CD4-positive, alpha-beta T cell (primary cell): ENCODE measurements at regions not wholly inside any gene's neighbourhood (a gene's known extent, or its start where the extent isn't known, plus 50 kb on each side); places are given as distances from the start of the nearest gene placed in this dataset.
"Not testable (repeated sequence)": the region's sequence is repeated elsewhere in the genome, so short reads cannot be mapped to it uniquely, and the experiment has no call there.

Experiments used
- ATAC-seq: fragments of 200-7000 bp; cut with Tn5 transposase; one replicate; pipeline ENCODE4 v1.10.0; 2022; ENCODE audit warnings: mild to moderate bottlenecking; ENCODE audit not compliant: poor library complexity
- CTCF ChIA-PET: fragments of 350-600 bp; sonication (Branson Sonifier 250); formaldehyde crosslinking; loops from one replicate; lab custom pipeline; 2021; ENCODE audit warnings: antibody characterized with exemption, inconsistent platforms; lab: Charles Lee
- POLR2A ChIA-PET: fragments of 350-600 bp; sonication (Branson Sonifier 250); formaldehyde crosslinking; loops from one replicate; lab custom pipeline; 2021; ENCODE audit warnings: antibody characterized with exemption, inconsistent platforms; lab: Charles Lee
- DNase-seq, 14 experiments: peaks; one replicate each; pipeline ENCODE4 v3.0.0-alpha.2; 2013 to 2020; ENCODE audit warnings: mixed read lengths in 2 of 14
- H3K27ac ChIP-seq, 2 donors: one replicate each; pipeline versions ENCODE4 v1.5.1 to v1.7.0; 2013; ENCODE audit warnings: low read length in 2 of 2, low read depth in 1 of 2, mild to moderate bottlenecking in 1 of 2
- H3K27me3 ChIP-seq, 2 experiments: 1 replicate in 1 of 2; 2 replicates in 1 of 2; pipeline versions ENCODE4 v1.6.1 to v1.7.0; 2013; ENCODE audit warnings: low read length in 2 of 2, control low read depth in 1 of 2, mild to moderate bottlenecking in 1 of 2, moderate library complexity in 1 of 2; ENCODE audit not compliant: insufficient read depth in 2 of 2, control insufficient read depth in 1 of 2
- H3K36me3 ChIP-seq: one replicate; pipeline ENCODE4 v1.6.1; 2013; ENCODE audit warnings: low read length, control low read depth; ENCODE audit not compliant: insufficient read depth
- H3K4me1 ChIP-seq: one replicate; pipeline ENCODE4 v1.6.1; 2013; ENCODE audit warnings: low read length, control low read depth; ENCODE audit not compliant: insufficient read depth
- H3K4me3 ChIP-seq: one replicate; pipeline ENCODE4 v1.5.1; 2013; ENCODE audit warnings: mild to moderate bottlenecking, low read length, moderate library complexity
- H3K9me3 ChIP-seq, 2 experiments: 1 replicate in 1 of 2; 2 replicates in 1 of 2; pipeline versions ENCODE4 v1.6.1 to v1.7.0; 2013; ENCODE audit warnings: low read length in 2 of 2, mild to moderate bottlenecking in 2 of 2, control low read depth in 1 of 2, moderate library complexity in 1 of 2; ENCODE audit not compliant: control insufficient read depth in 1 of 2, insufficient read depth in 1 of 2
- H3K27ac Mint-ChIP-seq: one replicate; pipeline ENCODE4 v1.8.0; 2020; ENCODE audit warnings: mixed read lengths
- H3K27me3 Mint-ChIP-seq: one replicate; pipeline ENCODE4 v1.8.0; 2021; ENCODE audit warnings: mixed read lengths
- H3K36me3 Mint-ChIP-seq: one replicate; pipeline ENCODE4 v1.8.0; 2021; ENCODE audit warnings: low read depth, mixed read lengths
- H3K4me1 Mint-ChIP-seq: one replicate; pipeline ENCODE4 v1.8.0; 2021; ENCODE audit warnings: low read depth, mixed read lengths
- H3K4me3 Mint-ChIP-seq: one replicate; pipeline ENCODE4 v1.8.0; 2020; ENCODE audit warnings: mild to moderate bottlenecking, mixed read lengths
- H3K9me3 Mint-ChIP-seq: one replicate; pipeline ENCODE4 v1.8.0; 2020; ENCODE audit warnings: mixed read lengths
- intact Hi-C, 2 experiments: fragments of 100-400 bp; cut with DNase I in 1 of 2; cut with micrococcal nuclease in 1 of 2; formaldehyde crosslinking; loops; one replicate each; pipeline versions ENCODE4 v1.15.1 to v1.9.0; 2023 to 2025; cut with DNase I, micrococcal nuclease
- TF ChIP-seq, protein P1 (sequence below): fragments of 200-600 bp; IDR thresholded peaks from one replicate; pipeline ENCODE4 v1.8.0; 2022; ENCODE audit warnings: antibody characterized with exemption, mild to moderate bottlenecking

GRCh38 chr4:156374894-156375293, 421.2 kb upstream of the CTSO start:
- ATAC-seq (no peak), DNase-seq (no peak)
- ChIA-PET POLR2A (no interaction called here), CTCF (no interaction called here)
- TF ChIP-seq, protein P1, sequence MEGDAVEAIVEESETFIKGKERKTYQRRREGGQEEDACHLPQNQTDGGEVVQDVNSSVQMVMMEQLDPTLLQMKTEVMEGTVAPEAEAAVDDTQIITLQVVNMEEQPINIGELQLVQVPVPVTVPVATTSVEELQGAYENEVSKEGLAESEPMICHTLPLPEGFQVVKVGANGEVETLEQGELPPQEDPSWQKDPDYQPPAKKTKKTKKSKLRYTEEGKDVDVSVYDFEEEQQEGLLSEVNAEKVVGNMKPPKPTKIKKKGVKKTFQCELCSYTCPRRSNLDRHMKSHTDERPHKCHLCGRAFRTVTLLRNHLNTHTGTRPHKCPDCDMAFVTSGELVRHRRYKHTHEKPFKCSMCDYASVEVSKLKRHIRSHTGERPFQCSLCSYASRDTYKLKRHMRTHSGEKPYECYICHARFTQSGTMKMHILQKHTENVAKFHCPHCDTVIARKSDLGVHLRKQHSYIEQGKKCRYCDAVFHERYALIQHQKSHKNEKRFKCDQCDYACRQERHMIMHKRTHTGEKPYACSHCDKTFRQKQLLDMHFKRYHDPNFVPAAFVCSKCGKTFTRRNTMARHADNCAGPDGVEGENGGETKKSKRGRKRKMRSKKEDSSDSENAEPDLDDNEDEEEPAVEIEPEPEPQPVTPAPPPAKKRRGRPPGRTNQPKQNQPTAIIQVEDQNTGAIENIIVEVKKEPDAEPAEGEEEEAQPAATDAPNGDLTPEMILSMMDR = no peak
- no peak overlapping the region for H3K4me3 Mint-ChIP-seq
- intact Hi-C loops = no loop called here
- H3K4me1 Mint-ChIP-seq = no peaks in the 10 kb centered on the region
- no peaks in the 10 kb centered on the region for H3K36me3 Mint-ChIP-seq
- H3K27ac ChIP-seq = no peak overlapping the region
- no peaks in the 10 kb centered on the region for H3K27me3 ChIP-seq
- H3K27ac Mint-ChIP-seq = no peak overlapping the region
- H3K9me3 Mint-ChIP-seq = no peaks in the 10 kb centered on the region
- H3K9me3 ChIP-seq = peaks cover 0 to 3% of the 10 kb centered on the region in 2 experiments
- no peaks in the 10 kb centered on the region for H3K27me3 Mint-ChIP-seq
- no peaks in the 10 kb centered on the region for H3K36me3 ChIP-seq
- H3K4me3 ChIP-seq = no peak overlapping the region
- H3K4me1 ChIP-seq = no peaks in the 10 kb centered on the region

GRCh38 chr4:156374069-156374468, 420.4 kb upstream of the CTSO start:
- H3K4me3 ChIP-seq = no peak overlapping the region
- H3K27ac ChIP-seq = no peak overlapping the region
- ChIA-PET POLR2A (no interaction called here), CTCF (no interaction called here)
- Mint-ChIP-seq H3K4me1 (no peaks in the 10 kb centered on the region), H3K4me3 (no peak overlapping the region), H3K9me3 (no peaks in the 10 kb centered on the region), H3K27me3 (no peaks in the 10 kb centered on the region), H3K27ac (no peak overlapping the region), H3K36me3 (no peaks in the 10 kb centered on the region)
- H3K4me1 ChIP-seq = no peaks in the 10 kb centered on the region
- peaks cover 0 to 3% of the 10 kb centered on the region in 2 experiments for H3K9me3 ChIP-seq
- H3K36me3 ChIP-seq = no peaks in the 10 kb centered on the region
- TF ChIP-seq, protein P1 = no peak
- no peak for ATAC-seq
- intact Hi-C loops = no loop called here
- no peak for DNase-seq
- H3K27me3 ChIP-seq = no peaks in the 10 kb centered on the region

- CTCF ChIA-PET, H3K4me3 ChIP-seq, DNase-seq, H3K4me1 ChIP-seq, H3K27me3 ChIP-seq, H3K9me3 Mint-ChIP-seq, H3K4me3 Mint-ChIP-seq, H3K27me3 Mint-ChIP-seq, ATAC-seq, H3K9me3 ChIP-seq, H3K27ac ChIP-seq, H3K36me3 Mint-ChIP-seq, POLR2A ChIA-PET, H3K27ac Mint-ChIP-seq, intact Hi-C loops, H3K36me3 ChIP-seq, H3K4me1 Mint-ChIP-seq: not testable (repeated sequence)
Observed at GRCh38 chr4:156367502-156367901, 413.8 kb upstream of the CTSO start.

DNA sequence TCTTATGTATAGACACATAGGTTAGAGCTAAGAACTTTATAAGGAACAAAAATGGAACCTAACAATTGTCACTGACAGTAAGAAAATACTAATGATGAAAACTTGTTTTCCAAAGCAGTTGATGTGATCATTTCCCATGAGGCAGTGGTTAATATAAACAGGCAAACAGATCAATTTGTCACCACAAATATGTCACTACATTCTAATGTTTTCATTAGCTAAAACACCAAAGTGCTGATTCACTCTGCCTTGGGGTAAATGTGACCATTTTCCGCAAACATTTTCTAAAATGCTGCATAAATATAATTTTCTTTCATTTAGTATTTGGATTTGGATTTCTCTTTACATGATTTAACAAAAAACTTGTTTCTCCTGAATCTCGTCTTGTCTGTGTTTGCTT, 408.9 kb upstream of the CTSO start:
- Histone ChIP-seq H3K27ac (no peak overlapping the region), H3K27me3 (no peaks in the 10 kb centered on the region), H3K9me3 (peaks cover 0 to 2% of the 10 kb centered on the region in 2 experiments), H3K36me3 (no peaks in the 10 kb centered on the region), H3K4me1 (no peaks in the 10 kb centered on the region), H3K4me3 (no peak overlapping the region)
- no peaks in the 10 kb centered on the region for H3K4me1 Mint-ChIP-seq
- intact Hi-C loops = no loop called here
- DNase-seq (no peak), ATAC-seq (no peak)
- no peak overlapping the region for H3K4me3 Mint-ChIP-seq
- no peaks in the 10 kb centered on the region for H3K27me3 Mint-ChIP-seq
- ChIA-PET POLR2A (no interaction called here), CTCF (no interaction called here)
- TF ChIP-seq, protein P1 = no peak
- peaks cover 1% of the 10 kb centered on the region for H3K9me3 Mint-ChIP-seq
- H3K27ac Mint-ChIP-seq = no peak overlapping the region
- H3K36me3 Mint-ChIP-seq = no peaks in the 10 kb centered on the region
